SJSA1 (cell line): ENCODE measurements at regions not wholly inside any gene's neighbourhood (a gene's known extent, or its start where the extent isn't known, plus 50 kb on each side); places are given as distances from the start of the nearest gene placed in this dataset.
"Not testable (repeated sequence)": the region's sequence is repeated elsewhere in the genome, so short reads cannot be mapped to it uniquely, and the experiment has no call there.

Source experiments
- DNase-seq, 2 experiments: peaks; one replicate each; pipeline ENCODE4 v3.0.0-alpha.2; 2015 to 2020; ENCODE audit warnings: low spot score in 2 of 2, low read depth in 1 of 2
- H3K27ac ChIP-seq: fragments of 250-450 bp; sonication (Bioruptor Pico); 2 replicates; pipeline ENCODE4 v1.5.1; 2020; ENCODE audit warnings: mild to moderate bottlenecking, moderate library complexity
- H3K27me3 ChIP-seq: fragments of 250-450 bp; sonication (Bioruptor Pico); replicated peaks from 2 replicates; pipeline ENCODE4 v1.5.1; 2020; ENCODE audit warnings: mild to moderate bottlenecking, moderate library complexity
- H3K36me3 ChIP-seq: fragments of 250-450 bp; sonication (Bioruptor Pico); 2 replicates; pipeline ENCODE4 v1.5.1; 2020; ENCODE audit warnings: mild to moderate bottlenecking
- H3K4me1 ChIP-seq: fragments of 250-450 bp; sonication (Bioruptor Pico); replicated peaks from 2 replicates; pipeline ENCODE4 v1.6.1; 2021; ENCODE audit warnings: mild to moderate bottlenecking
- H3K4me3 ChIP-seq: fragments of 250-450 bp; sonication (Bioruptor Pico); 2 replicates; pipeline ENCODE4 v1.5.1; 2020; ENCODE audit warnings: mild to moderate bottlenecking
- H3K9me3 ChIP-seq: fragments of 250-450 bp; sonication (Bioruptor Pico); replicated peaks from 2 replicates; pipeline ENCODE4 v1.5.1; 2020; ENCODE audit warnings: mild to moderate bottlenecking

DNA sequence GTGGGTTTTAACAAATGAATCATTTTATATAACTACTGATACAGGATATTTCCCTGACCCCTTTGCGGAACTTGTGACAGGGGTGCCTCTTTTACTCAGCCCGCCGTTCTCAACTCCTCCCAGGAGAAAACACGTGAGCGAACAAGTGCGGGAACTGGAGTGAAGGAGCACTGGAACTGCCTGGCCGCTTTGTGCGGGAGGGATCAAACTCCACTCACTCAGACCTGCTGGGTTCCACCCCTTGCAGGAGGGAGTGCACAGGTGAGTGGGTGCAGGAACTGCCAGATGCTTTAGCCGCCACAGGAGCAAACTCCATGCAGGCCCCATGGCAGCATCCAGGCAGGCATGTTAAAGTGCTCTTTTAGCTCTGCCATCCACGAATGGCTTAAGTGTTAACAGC lies 513.4 kb upstream of the GRM3 start:
- no peaks in the 10 kb centered on the region for H3K36me3 ChIP-seq
- H3K4me3 ChIP-seq = no peak overlapping the region
- H3K9me3 ChIP-seq = no peaks in the 10 kb centered on the region
- no peaks in the 10 kb centered on the region for H3K27me3 ChIP-seq
- no peak for DNase-seq
- no peak overlapping the region for H3K27ac ChIP-seq
- H3K4me1 ChIP-seq = no peaks in the 10 kb centered on the region

GRCh38 chr7:86123476-86123875 lies 520.2 kb upstream of the GRM3 start:
- H3K27me3 ChIP-seq = no peaks in the 10 kb centered on the region
- no peak overlapping the region for H3K27ac ChIP-seq
- no peaks in the 10 kb centered on the region for H3K4me1 ChIP-seq
- no peak overlapping the region for H3K4me3 ChIP-seq
- DNase-seq = no peak
- no peaks in the 10 kb centered on the region for H3K36me3 ChIP-seq
- H3K9me3 ChIP-seq = no peaks in the 10 kb centered on the region

DNA sequence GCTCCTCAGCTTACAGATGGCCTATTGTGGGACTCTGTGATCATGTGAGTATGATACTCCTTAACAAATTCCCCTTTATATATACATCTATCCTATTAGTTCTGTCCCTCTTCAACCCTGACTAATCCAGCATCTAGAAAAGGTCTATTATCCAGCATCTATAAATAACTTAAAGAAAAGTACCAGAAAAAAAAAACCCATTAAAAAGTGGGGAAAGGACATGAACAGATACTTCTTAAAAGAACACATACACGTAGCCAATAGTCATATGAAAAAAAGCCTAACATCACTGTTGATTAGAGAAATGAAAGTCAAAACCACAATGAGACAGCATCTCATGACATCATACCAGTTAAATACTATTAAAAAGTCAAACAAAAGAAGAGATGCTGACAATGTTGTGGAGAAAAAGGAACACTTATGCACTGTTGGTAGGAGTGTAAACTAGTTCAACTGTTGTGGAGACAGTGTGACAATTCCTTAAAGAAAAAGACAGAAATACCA lies 549.5 kb upstream of the GRM3 start:
- Histone ChIP-seq H3K27ac (no peak overlapping the region), H3K9me3 (no peaks in the 10 kb centered on the region), H3K4me3 (no peak overlapping the region), H3K27me3 (no peaks in the 10 kb centered on the region), H3K4me1 (no peaks in the 10 kb centered on the region), H3K36me3 (no peaks in the 10 kb centered on the region)
- DNase-seq = no peak

DNA sequence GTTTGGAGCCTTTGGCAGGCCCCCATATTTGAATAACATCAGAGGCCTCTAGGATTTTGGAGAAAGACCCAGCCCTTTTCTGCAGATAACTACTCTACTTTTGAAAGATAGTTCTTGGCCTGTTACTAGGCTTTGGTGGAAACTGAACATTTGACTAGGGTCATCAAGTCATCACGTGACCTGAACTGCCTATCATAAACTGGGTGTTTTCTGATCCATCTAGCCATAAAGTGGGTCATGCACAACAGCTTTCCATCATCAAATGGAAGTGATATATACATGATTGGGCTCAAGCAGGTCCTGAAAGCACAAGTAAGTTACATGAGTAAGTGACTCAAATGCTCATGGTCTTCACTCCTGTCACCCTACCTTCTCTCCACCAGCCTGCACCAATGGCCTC lies 552.3 kb upstream of the GRM3 start:
- H3K27me3 ChIP-seq = no peaks in the 10 kb centered on the region

GRCh38 chr7:86089455-86089854 lies 554.3 kb upstream of the GRM3 start:
- no peaks in the 10 kb centered on the region for H3K27me3 ChIP-seq
- H3K9me3 ChIP-seq = no peaks in the 10 kb centered on the region
- no peaks in the 10 kb centered on the region for H3K4me1 ChIP-seq
- no peak for DNase-seq
- no peaks in the 10 kb centered on the region for H3K36me3 ChIP-seq
- H3K27ac ChIP-seq = no peak overlapping the region
- no peak overlapping the region for H3K4me3 ChIP-seq

More for the DNA sequence above, 552.3 kb upstream of the GRM3 start:
- Histone ChIP-seq H3K36me3 (no peaks in the 10 kb centered on the region), H3K4me3 (no peak overlapping the region), H3K9me3 (no peaks in the 10 kb centered on the region), H3K4me1 (no peaks in the 10 kb centered on the region), H3K27ac (no peak overlapping the region)
- no peak for DNase-seq

GRCh38 chr7:86064572-86064971 lies 579.1 kb upstream of the GRM3 start:
- not testable (repeated sequence) for H3K27ac ChIP-seq, H3K4me1 ChIP-seq, H3K9me3 ChIP-seq, H3K36me3 ChIP-seq, DNase-seq, H3K27me3 ChIP-seq, H3K4me3 ChIP-seq

DNA sequence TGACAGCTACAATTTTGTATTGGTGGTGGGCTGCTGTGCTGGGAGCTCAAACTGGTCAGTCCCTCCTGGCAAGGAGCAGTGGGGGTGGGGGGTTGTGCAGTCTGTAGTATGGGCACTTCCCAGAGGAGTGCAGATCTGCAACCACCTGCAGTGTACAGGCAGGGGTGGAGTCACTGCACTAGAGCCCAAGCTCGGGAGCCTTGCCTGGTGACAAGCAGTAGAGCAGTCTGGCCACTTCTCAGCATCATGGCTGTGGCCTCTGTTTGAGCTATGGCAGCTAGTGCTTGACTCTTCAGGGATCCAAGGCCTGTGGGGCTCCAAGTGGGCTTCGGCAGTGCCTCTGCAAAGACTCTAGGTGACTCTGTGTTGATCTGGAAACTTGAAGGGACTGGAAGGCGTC lies 585.1 kb upstream of the GRM3 start:
- Histone ChIP-seq H3K27ac (no peak overlapping the region), H3K36me3 (no peaks in the 10 kb centered on the region), H3K9me3 (no peaks in the 10 kb centered on the region), H3K27me3 (no peaks in the 10 kb centered on the region), H3K4me3 (no peak overlapping the region), H3K4me1 (no peaks in the 10 kb centered on the region)
- no peak for DNase-seq

DNA sequence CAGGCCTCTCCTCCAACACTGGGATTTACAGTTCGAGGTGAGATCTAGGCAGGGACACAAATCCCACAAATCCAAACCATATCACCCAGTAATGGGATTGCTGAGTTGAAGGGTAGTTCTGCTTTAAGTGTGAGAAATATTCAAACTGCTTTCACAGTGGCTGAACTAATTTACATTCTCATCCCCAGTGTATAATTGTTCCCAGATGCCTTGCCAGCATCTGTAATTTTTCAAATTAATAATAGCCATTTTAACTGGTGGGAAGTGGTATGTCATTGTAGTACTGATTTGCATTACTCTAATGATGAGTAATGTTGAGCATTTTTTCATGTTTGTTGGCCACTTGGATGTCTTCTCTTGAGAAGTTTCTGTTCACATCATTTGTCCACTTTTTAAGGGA lies 592.8 kb upstream of the GRM3 start:
- no peaks in the 10 kb centered on the region for H3K4me1 ChIP-seq
- H3K4me3 ChIP-seq = no peak overlapping the region
- no peak overlapping the region for H3K27ac ChIP-seq
- no peak for DNase-seq
- no peaks in the 10 kb centered on the region for H3K9me3 ChIP-seq
- H3K27me3 ChIP-seq = no peaks in the 10 kb centered on the region
- no peaks in the 10 kb centered on the region for H3K36me3 ChIP-seq

DNA sequence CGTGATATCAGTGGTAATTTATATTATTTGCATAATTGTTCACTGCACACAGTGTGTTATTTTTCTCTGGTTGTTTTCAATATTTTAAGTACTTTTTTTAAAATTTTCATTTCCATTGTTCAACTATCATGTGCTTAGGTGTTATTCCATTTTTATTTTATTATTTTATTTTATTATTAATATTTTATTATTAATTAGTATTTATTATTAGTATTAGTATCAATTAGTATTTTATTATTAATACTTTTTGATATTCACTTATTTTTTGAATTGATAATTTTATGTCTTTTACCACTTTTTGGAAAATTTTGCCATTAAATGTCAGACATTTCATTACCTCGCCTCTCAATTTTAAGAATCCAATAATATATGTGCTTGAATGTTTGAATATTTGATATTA lies 593.8 kb upstream of the GRM3 start:
- Histone ChIP-seq H3K27ac (no peak overlapping the region), H3K27me3 (no peaks in the 10 kb centered on the region), H3K4me3 (no peak overlapping the region)

GRCh38 chr7:86045197-86045596 lies 598.5 kb upstream of the GRM3 start:
- H3K36me3 ChIP-seq, DNase-seq, H3K9me3 ChIP-seq, H3K27me3 ChIP-seq, H3K4me1 ChIP-seq, H3K27ac ChIP-seq, H3K4me3 ChIP-seq: not testable (repeated sequence)

More for the DNA sequence above, 593.8 kb upstream of the GRM3 start:
- no peak for DNase-seq
- H3K9me3 ChIP-seq = no peaks in the 10 kb centered on the region
- H3K4me1 ChIP-seq = no peaks in the 10 kb centered on the region
- H3K36me3 ChIP-seq = no peaks in the 10 kb centered on the region

- H3K36me3 ChIP-seq = no peaks in the 10 kb centered on the region
- no peak overlapping the region for H3K4me3 ChIP-seq
- H3K9me3 ChIP-seq = no peaks in the 10 kb centered on the region
- no peak for DNase-seq
- H3K4me1 ChIP-seq = no peaks in the 10 kb centered on the region
- H3K27me3 ChIP-seq = no peaks in the 10 kb centered on the region
- H3K27ac ChIP-seq = no peak overlapping the region
Observed at GRCh38 chr7:86025807-86026206, 617.9 kb upstream of the GRM3 start.

GRCh38 chr7:86013662-86014061 lies 630.0 kb upstream of the GRM3 start:
- DNase-seq = no peak
- Histone ChIP-seq H3K4me3 (no peak overlapping the region), H3K27ac (no peak overlapping the region), H3K27me3 (no peaks in the 10 kb centered on the region; the same call in 1 of the 2 replicates), H3K36me3 (no peaks in the 10 kb centered on the region), H3K4me1 (no peaks in the 10 kb centered on the region), H3K9me3 (no peaks in the 10 kb centered on the region)

DNA sequence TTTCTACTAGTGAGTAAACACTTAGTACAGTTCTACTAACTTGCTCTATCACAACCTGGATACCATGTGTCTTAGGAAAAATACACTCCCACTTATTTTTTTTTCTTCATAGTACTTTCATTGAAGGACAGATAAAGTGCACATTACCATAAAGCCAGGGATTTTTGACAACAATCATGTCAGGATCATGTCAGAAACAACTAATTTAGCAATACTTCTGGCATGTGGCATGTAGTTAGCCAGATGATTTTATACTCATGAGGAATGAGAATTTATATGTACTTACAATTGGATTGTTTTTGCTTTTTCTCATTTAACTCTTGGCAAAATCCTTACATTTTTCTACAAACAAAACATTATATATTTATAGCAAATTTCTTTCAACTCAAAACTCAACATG lies 630.7 kb upstream of the GRM3 start:
- DNase-seq = no peak
- Histone ChIP-seq H3K36me3 (no peaks in the 10 kb centered on the region), H3K4me1 (no peaks in the 10 kb centered on the region), H3K9me3 (no peaks in the 10 kb centered on the region), H3K4me3 (no peak overlapping the region), H3K27ac (no peak overlapping the region), H3K27me3 (no peaks in the 10 kb centered on the region; the same call in 1 of the 2 replicates)

GRCh38 chr7:86008898-86009297 lies 634.8 kb upstream of the GRM3 start:
- DNase-seq = no peak
- Histone ChIP-seq H3K36me3 (no peaks in the 10 kb centered on the region), H3K9me3 (no peaks in the 10 kb centered on the region), H3K27me3 (no peaks in the 10 kb centered on the region; the same call in 1 of the 2 replicates), H3K4me1 (no peaks in the 10 kb centered on the region), H3K4me3 (no peak overlapping the region), H3K27ac (no peak overlapping the region)

DNA sequence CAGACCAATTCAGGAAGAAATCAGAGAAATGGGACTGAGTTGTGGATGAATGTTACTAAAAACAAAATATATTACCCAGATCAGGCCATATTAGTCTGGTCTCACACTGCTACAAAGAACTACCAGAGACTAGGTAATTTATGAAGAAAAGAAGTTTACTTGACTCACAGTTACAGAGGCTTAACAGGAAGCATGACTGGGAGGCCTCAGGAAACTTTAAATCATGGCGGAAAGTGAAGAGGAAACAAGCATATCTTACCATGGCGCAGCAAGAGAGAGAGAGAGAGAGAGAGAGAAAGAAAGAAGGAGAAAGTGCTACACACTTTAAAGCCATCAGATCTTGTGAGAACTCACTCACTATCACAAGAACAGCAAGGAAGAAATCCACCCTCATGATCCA lies 636.8 kb upstream of the GRM3 start:
- H3K4me3 ChIP-seq = no peak overlapping the region
- no peaks in the 10 kb centered on the region for H3K9me3 ChIP-seq
- no peaks in the 10 kb centered on the region; the same call in 1 of the 2 replicates for H3K27me3 ChIP-seq
- H3K36me3 ChIP-seq = no peaks in the 10 kb centered on the region
- no peak overlapping the region for H3K27ac ChIP-seq
- DNase-seq = no peak
- H3K4me1 ChIP-seq = no peaks in the 10 kb centered on the region
